ENCODE measurements at regions not wholly inside any gene's neighbourhood (a gene's known extent, or its start where the extent isn't known, plus 50 kb on each side); places are given as distances from the start of the nearest gene placed in this dataset.

- TF ChIP-seq KLF13 (tag; IDR thresholded peaks at IDR 0.05; ENCODE audit: borderline replicate concordance, low read depth) (no peak), ZNF274 (IDR thresholded peaks at IDR 0.05; ENCODE audit: borderline replicate concordance, low read depth, low read length) (no peak), RFX7 (CRISPR knock-in tag; IDR thresholded peaks at IDR 0.05) (no peak), GABPB2 (CRISPR knock-in tag; conservative IDR thresholded peaks at IDR 0.05) (no peak), TARDBP (IDR thresholded peaks at IDR 0.05) (no peak), ILF3 (IDR thresholded peaks at IDR 0.05; ENCODE audit: borderline replicate concordance) (no peak), MAFG (tag; conservative IDR thresholded peaks at IDR 0.05) (no peak), TGIF2 (CRISPR knock-in tag; IDR thresholded peaks at IDR 0.05) (no peak), CBFA2T3 (IDR thresholded peaks at IDR 0.05) (no peak), PTTG1 (tag; IDR thresholded peaks at IDR 0.05; ENCODE audit: low read depth) (no peak), ZNF79 (CRISPR knock-in tag; IDR thresholded peaks at IDR 0.05; ENCODE audit: low read depth) (no peak), CHCHD3 (CRISPR knock-in tag; IDR thresholded peaks at IDR 0.05) (no peak), ZNF347 (CRISPR knock-in tag; IDR thresholded peaks at IDR 0.05; ENCODE audit: low read depth) (no peak)
- TF ChIP-seq, protein P1, sequence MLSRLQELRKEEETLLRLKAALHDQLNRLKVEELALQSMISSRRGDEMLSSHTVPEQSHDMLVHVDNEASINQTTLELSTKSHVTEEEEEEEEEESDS (CRISPR knock-in tag; IDR thresholded peaks at IDR 0.05): no peak
- no peak overlapping the region for H3K27ac ChIP-seq (ENCODE audit: extremely low read depth, low read depth, low read length)
- no peak overlapping the region for H2AFZ ChIP-seq (ENCODE audit: low read depth, low read length)
- no peak overlapping the region for H3K4me2 ChIP-seq (ENCODE audit: insufficient read depth, low read length)
- in situ Hi-C loops (cut with MboI) (no loop called here), intact Hi-C loops (cut with micrococcal nuclease) (no loop called here)
- H3K36me3 ChIP-seq (ENCODE audit: control insufficient read depth, insufficient read depth, low read length): no peaks in the 10 kb centered on the region
- ATAC-seq: no peak
- H3K9me1 ChIP-seq (ENCODE audit: control insufficient read depth, insufficient read depth, low read length): no peaks in the 10 kb centered on the region
- CTCF ChIA-PET (ENCODE audit: low intra/inter-chr PET ratio): no interaction called here
- no TSS peak for BruUV-seq (replicated peaks)
- FAIRE-seq: no peak
- no peaks in the 10 kb centered on the region for H3K79me2 ChIP-seq (ENCODE audit: control insufficient read depth, insufficient read depth, low read length)
- no peaks in the 10 kb centered on the region for H3K27me3 ChIP-seq (ENCODE audit: control insufficient read depth in 2 of 2, insufficient read depth in 2 of 2, low read length in 2 of 2)
- no peaks in the 10 kb centered on the region; the same call in 1 of the 2 replicates for H3K9me3 ChIP-seq (replicated peaks; ENCODE audit: control insufficient read depth, insufficient read depth, low read depth, low read length)
- no peak overlapping the region for H3K4me3 ChIP-seq
- H3K9ac ChIP-seq (ENCODE audit: insufficient read depth in 1 of 2, low read depth in 2 of 2, low read length in 2 of 2): no peak overlapping the region
- no peaks in the 10 kb centered on the region for H3K4me1 ChIP-seq (replicated peaks in 1 of 2; ENCODE audit: control insufficient read depth in 2 of 2, insufficient read depth in 2 of 2, low read length in 2 of 2)
- POLR2A ChIA-PET: no interaction called here
- no peak for DNase-seq (ENCODE audit: extremely low read depth in 1 of 4, low spot score in 3 of 4)
- H4K20me1 ChIP-seq (replicated peaks; ENCODE audit: control insufficient read depth, insufficient read depth, low read length): no peaks in the 10 kb centered on the region
- 6% methylated on average over 1 of the region's 1 CpG for WGBS (ENCODE audit: insufficient coverage, low coverage, missing lambda C conversion rate)
Observed at GRCh38 chr1:238658763-238659162, 727.6 kb upstream of the CHRM3 start.

All from K562 (cell line).